Panc1 (cell line): ENCODE measurements at regions not wholly inside any gene's neighbourhood (a gene's known extent, or its start where the extent isn't known, plus 50 kb on each side); places are given as distances from the start of the nearest gene placed in this dataset.

Experiments used
- POLR2AphosphoS5 ChIP-seq: IDR thresholded peaks from 2 replicates; pipeline ENCODE4 v1.6.1; 2012; ENCODE audit warnings: mild to moderate bottlenecking, low read depth, low read length, moderate library complexity
- SIN3A ChIP-seq: IDR thresholded peaks from 2 replicates; pipeline ENCODE4 v1.6.1; 2012; ENCODE audit warnings: low read depth, mild to moderate bottlenecking, low read length, moderate library complexity, borderline replicate concordance; ENCODE audit not compliant: insufficient read depth
- TCF7L2 ChIP-seq: IDR thresholded peaks from 2 replicates; pipeline ENCODE4 v1.6.1; 2011; ENCODE audit warnings: mild to moderate bottlenecking, low read depth, low read length, inconsistent platforms
- TF ChIP-seq, protein P1 (sequence below): fragments of 450-650 bp; IDR thresholded peaks from 2 replicates; pipeline ENCODE4 v1.5.1; 2017; ENCODE audit warnings: mild to moderate bottlenecking
- TF ChIP-seq, protein P2 (sequence below), 2 experiments: IDR thresholded peaks; 2 replicates each; pipeline ENCODE4 v1.6.1; 2011 to 2012; ENCODE audit warnings: low read depth in 2 of 2, control low read depth in 1 of 2, low read length in 1 of 2, mild to moderate bottlenecking in 1 of 2, moderate library complexity in 1 of 2; ENCODE audit not compliant: insufficient read depth in 1 of 2

DNA sequence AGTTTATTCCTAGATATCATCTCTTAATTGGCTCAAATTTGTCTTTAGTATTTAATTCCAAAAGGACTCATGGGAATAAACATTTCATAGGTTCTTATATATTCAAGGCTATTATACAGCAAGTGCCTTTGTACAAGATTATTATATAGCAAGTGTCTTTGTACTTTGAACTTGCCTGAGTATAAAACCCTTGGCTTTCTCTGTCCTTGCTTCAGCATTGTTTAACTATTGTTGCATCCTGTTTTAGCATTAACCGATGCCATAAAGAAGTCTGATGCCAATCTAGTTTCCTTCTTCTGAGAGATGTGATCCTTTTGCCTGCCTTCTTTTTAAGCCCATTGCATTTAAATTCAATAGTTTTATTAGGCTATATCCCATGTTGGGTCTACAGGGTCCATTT is 270.0 kb downstream of the NEBL start:
- TF ChIP-seq, protein P1, sequence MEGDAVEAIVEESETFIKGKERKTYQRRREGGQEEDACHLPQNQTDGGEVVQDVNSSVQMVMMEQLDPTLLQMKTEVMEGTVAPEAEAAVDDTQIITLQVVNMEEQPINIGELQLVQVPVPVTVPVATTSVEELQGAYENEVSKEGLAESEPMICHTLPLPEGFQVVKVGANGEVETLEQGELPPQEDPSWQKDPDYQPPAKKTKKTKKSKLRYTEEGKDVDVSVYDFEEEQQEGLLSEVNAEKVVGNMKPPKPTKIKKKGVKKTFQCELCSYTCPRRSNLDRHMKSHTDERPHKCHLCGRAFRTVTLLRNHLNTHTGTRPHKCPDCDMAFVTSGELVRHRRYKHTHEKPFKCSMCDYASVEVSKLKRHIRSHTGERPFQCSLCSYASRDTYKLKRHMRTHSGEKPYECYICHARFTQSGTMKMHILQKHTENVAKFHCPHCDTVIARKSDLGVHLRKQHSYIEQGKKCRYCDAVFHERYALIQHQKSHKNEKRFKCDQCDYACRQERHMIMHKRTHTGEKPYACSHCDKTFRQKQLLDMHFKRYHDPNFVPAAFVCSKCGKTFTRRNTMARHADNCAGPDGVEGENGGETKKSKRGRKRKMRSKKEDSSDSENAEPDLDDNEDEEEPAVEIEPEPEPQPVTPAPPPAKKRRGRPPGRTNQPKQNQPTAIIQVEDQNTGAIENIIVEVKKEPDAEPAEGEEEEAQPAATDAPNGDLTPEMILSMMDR: no peak
- TF ChIP-seq POLR2AphosphoS5 (no peak), SIN3A (no peak), TCF7L2 (no peak)
- TF ChIP-seq, protein P2, sequence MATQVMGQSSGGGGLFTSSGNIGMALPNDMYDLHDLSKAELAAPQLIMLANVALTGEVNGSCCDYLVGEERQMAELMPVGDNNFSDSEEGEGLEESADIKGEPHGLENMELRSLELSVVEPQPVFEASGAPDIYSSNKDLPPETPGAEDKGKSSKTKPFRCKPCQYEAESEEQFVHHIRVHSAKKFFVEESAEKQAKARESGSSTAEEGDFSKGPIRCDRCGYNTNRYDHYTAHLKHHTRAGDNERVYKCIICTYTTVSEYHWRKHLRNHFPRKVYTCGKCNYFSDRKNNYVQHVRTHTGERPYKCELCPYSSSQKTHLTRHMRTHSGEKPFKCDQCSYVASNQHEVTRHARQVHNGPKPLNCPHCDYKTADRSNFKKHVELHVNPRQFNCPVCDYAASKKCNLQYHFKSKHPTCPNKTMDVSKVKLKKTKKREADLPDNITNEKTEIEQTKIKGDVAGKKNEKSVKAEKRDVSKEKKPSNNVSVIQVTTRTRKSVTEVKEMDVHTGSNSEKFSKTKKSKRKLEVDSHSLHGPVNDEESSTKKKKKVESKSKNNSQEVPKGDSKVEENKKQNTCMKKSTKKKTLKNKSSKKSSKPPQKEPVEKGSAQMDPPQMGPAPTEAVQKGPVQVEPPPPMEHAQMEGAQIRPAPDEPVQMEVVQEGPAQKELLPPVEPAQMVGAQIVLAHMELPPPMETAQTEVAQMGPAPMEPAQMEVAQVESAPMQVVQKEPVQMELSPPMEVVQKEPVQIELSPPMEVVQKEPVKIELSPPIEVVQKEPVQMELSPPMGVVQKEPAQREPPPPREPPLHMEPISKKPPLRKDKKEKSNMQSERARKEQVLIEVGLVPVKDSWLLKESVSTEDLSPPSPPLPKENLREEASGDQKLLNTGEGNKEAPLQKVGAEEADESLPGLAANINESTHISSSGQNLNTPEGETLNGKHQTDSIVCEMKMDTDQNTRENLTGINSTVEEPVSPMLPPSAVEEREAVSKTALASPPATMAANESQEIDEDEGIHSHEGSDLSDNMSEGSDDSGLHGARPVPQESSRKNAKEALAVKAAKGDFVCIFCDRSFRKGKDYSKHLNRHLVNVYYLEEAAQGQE (IDR thresholded peaks at IDR 0.05; ENCODE audit: insufficient read depth in 1 of 2, low read depth in 2 of 2, low read length in 1 of 2): no peak
